ENCODE measurements at regions not wholly inside any gene's neighbourhood (a gene's known extent, or its start where the extent isn't known, plus 50 kb on each side); places are given as distances from the start of the nearest gene placed in this dataset.

DNA sequence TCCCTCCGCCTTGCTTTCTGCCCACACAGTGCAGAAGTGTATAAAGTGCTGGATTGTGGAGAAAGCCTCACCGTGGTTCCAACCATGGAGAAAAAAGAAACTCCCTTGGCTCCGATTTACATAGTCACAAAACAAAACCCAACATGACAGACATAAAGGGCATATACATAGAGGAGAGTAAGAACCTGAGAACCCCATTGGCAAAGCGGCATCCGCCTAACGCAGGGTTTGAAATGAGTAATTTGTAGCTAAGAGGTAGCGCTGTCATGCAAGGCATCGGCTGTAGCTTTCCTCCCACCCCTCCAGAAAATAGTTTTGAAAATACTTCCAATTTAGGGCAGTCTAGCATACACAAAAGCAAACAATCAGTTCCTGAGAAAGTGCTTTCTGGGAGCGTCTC, 126.0 kb upstream of the NRBF2 start:
- no peaks in the 10 kb centered on the region for H3K27me3 Mint-ChIP-seq (ENCODE audit: insufficient read depth, unreplicated experiment)
- ChIA-PET CTCF (interaction anchor here (0.6 kb wide), 3 partner anchors 394 to 1537 kb away, joined by 3 to 5 read pairs (median 4); no protein-coding TSS in a partner anchor), POLR2A (no interaction called here)
- no TSS peak for BruUV-seq (replicated peaks)
- peaks cover 13% of the 10 kb centered on the region for H3K4me1 Mint-ChIP-seq (ENCODE audit: insufficient read depth, unreplicated experiment)
- intact Hi-C loops (cut with micrococcal nuclease) = no loop called here
- no peak overlapping the region for H3K4me3 Mint-ChIP-seq (ENCODE audit: unreplicated experiment)
- H3K36me3 Mint-ChIP-seq (ENCODE audit: insufficient read depth, unreplicated experiment) = peaks cover 6% of the 10 kb centered on the region
- H3K9me3 Mint-ChIP-seq (ENCODE audit: unreplicated experiment) = no peaks in the 10 kb centered on the region
- TF ChIP-seq, protein P1, sequence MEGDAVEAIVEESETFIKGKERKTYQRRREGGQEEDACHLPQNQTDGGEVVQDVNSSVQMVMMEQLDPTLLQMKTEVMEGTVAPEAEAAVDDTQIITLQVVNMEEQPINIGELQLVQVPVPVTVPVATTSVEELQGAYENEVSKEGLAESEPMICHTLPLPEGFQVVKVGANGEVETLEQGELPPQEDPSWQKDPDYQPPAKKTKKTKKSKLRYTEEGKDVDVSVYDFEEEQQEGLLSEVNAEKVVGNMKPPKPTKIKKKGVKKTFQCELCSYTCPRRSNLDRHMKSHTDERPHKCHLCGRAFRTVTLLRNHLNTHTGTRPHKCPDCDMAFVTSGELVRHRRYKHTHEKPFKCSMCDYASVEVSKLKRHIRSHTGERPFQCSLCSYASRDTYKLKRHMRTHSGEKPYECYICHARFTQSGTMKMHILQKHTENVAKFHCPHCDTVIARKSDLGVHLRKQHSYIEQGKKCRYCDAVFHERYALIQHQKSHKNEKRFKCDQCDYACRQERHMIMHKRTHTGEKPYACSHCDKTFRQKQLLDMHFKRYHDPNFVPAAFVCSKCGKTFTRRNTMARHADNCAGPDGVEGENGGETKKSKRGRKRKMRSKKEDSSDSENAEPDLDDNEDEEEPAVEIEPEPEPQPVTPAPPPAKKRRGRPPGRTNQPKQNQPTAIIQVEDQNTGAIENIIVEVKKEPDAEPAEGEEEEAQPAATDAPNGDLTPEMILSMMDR (IDR thresholded peaks at IDR 0.05; ENCODE audit: unreplicated experiment) = no peak
- H3K27ac Mint-ChIP-seq (ENCODE audit: low read depth, unreplicated experiment) = no peak overlapping the region
- no peak for DNase-seq (ENCODE audit: unreplicated experiment)

DNA sequence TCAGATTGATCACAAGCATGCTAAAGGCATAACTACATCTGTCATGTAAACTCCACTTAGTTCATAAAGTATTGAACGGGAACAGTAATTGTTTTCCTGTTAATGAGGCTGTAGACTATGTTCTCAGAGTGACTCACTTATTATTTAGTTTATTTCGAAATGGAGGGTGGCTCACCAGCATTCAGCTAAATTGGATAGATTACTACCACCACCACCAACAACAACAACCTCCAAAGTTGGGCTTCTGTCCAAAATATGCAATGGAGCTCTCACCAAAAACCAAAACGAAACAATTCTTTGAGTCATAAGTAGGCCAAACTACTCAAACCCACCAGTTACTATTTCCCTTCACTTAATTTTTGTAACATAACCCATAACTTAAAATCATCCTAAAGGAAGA, 127.9 kb upstream of the NRBF2 start:
- POLR2A ChIA-PET = interaction anchor here (0.7 to 1.3 kb wide), 5 partner anchors 10 to 60 kb away, joined by 3 to 5 read pairs (median 4); no protein-coding TSS in a partner anchor
- CTCF ChIA-PET = interaction anchor here (0.5 to 1.7 kb wide), 7 partner anchors 10 to 205 kb away, joined by 3 to 7 read pairs (median 4); no protein-coding TSS in a partner anchor
- intact Hi-C loops (cut with micrococcal nuclease) = loop anchor here (2.0 kb wide), 3 partner anchors 80 to 188 kb away; partner anchors contain the start of gene EGR2
- no peaks in the 10 kb centered on the region for H3K9me3 Mint-ChIP-seq (ENCODE audit: unreplicated experiment)
- H3K36me3 Mint-ChIP-seq (ENCODE audit: insufficient read depth, unreplicated experiment) = peaks cover 6% of the 10 kb centered on the region
- H3K4me3 Mint-ChIP-seq (ENCODE audit: unreplicated experiment) = no peak overlapping the region
- H3K27me3 Mint-ChIP-seq (ENCODE audit: insufficient read depth, unreplicated experiment) = no peaks in the 10 kb centered on the region
- TF ChIP-seq, protein P1 (IDR thresholded peaks at IDR 0.05; ENCODE audit: unreplicated experiment) = no peak
- no TSS peak for BruUV-seq (replicated peaks)
- peaks cover 18% of the 10 kb centered on the region for H3K4me1 Mint-ChIP-seq (ENCODE audit: insufficient read depth, unreplicated experiment)
- peak overlapping the region; percentile 69 for H3K27ac Mint-ChIP-seq (ENCODE audit: low read depth, unreplicated experiment)
- DNase-seq (ENCODE audit: unreplicated experiment) = peak; percentile 93

DNA sequence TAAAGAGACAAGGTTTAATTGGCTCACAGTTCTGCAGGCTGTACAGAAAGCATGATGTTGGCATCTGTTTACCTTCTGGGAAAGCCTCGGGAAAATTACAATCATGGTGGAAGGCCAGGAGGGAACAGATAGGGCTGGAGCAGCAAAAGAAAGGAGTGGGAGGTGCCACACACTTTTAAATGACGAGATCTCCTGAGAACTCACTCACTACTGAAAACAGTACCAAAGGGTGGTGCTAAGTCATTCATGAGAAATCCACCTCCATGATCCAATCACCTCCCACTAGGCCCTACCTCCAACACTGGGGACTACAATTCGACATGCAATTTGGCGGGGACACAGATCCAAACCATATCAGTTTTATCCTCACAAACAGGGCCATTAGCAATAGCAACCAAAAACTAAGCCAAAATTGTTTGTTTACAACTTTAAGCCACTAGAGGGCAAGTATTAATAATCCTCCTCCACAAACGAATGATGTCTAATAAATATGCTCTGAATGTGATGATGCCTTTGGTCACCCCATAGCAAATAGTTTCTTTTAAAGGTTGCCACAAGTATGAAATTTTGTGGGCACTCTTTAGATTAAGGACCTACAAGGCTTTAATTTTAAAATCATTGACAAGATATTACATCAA, 129.2 kb upstream of the NRBF2 start:
- TF ChIP-seq, protein P1 (IDR thresholded peaks at IDR 0.05; ENCODE audit: unreplicated experiment) = no peak
- Mint-ChIP-seq H3K4me3 (ENCODE audit: unreplicated experiment) (no peak overlapping the region), H3K36me3 (ENCODE audit: insufficient read depth, unreplicated experiment) (peaks cover 6% of the 10 kb centered on the region), H3K27me3 (ENCODE audit: insufficient read depth, unreplicated experiment) (no peaks in the 10 kb centered on the region), H3K4me1 (ENCODE audit: insufficient read depth, unreplicated experiment) (peaks cover 18% of the 10 kb centered on the region), H3K27ac (ENCODE audit: low read depth, unreplicated experiment) (no peak overlapping the region), H3K9me3 (ENCODE audit: unreplicated experiment) (no peaks in the 10 kb centered on the region)
- CTCF ChIA-PET = interaction anchor here (0.7 to 1.7 kb wide), 3 partner anchors 11 to 155 kb away, joined by 3 to 7 read pairs (median 4); no protein-coding TSS in a partner anchor
- intact Hi-C loops (cut with micrococcal nuclease) = loop anchor here (2.0 kb wide), 3 partner anchors 81 to 187 kb away; partner anchors contain the start of gene EGR2
- no TSS peak for BruUV-seq (replicated peaks)
- DNase-seq (ENCODE audit: unreplicated experiment) = peak; percentile 18
- POLR2A ChIA-PET = interaction anchor here (1.4 kb wide), 1 partner anchor 11 kb away, joined by 3 read pairs; no protein-coding TSS in a partner anchor

DNA sequence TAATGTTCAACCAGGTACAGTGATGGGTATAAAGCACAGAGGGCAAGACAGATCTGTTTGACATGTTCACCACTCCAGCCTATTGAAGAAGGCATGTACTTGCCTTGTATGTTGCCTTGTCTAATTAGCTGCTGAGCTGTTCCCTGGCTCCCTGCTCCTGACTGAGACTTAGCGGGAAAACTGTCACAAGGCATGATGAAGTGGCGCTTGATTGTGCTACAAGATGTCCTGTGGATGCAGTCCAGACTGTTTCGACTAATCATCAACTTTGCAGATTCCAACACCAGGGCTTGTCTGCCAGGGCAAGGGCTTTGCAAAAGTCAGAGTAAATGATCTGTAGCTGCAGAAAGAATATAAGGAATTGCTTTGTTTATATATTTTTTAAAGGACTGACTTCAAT, 136.2 kb upstream of the NRBF2 start:
- Mint-ChIP-seq H3K36me3 (ENCODE audit: insufficient read depth, unreplicated experiment) (peaks cover 6% of the 10 kb centered on the region), H3K27me3 (ENCODE audit: insufficient read depth, unreplicated experiment) (no peaks in the 10 kb centered on the region), H3K4me1 (ENCODE audit: insufficient read depth, unreplicated experiment) (peaks cover 23% of the 10 kb centered on the region), H3K4me3 (ENCODE audit: unreplicated experiment) (no peak overlapping the region), H3K27ac (ENCODE audit: low read depth, unreplicated experiment) (no peak overlapping the region), H3K9me3 (ENCODE audit: unreplicated experiment) (no peaks in the 10 kb centered on the region)
- no TSS peak for BruUV-seq (replicated peaks)
- no peak for DNase-seq (ENCODE audit: unreplicated experiment)
- CTCF ChIA-PET = interaction anchor here (0.6 to 1.3 kb wide), 4 partner anchors 12 to 536 kb away, joined by 3 to 4 read pairs (median 3); no protein-coding TSS in a partner anchor
- intact Hi-C loops (cut with micrococcal nuclease) = loop anchor here (5.0 kb wide), 1 partner anchor 80 kb away; no protein-coding TSS in a partner anchor
- TF ChIP-seq, protein P1 (IDR thresholded peaks at IDR 0.05; ENCODE audit: unreplicated experiment) = no peak
- POLR2A ChIA-PET = interaction anchor here (0.6 kb wide), 1 partner anchor 136 kb away, joined by 3 read pairs; no protein-coding TSS in a partner anchor

Data from MCF 10A (cell line).